ENCODE measurements at regions not wholly inside any gene's neighbourhood (a gene's known extent, or its start where the extent isn't known, plus 50 kb on each side); places are given as distances from the start of the nearest gene placed in this dataset.

DNA sequence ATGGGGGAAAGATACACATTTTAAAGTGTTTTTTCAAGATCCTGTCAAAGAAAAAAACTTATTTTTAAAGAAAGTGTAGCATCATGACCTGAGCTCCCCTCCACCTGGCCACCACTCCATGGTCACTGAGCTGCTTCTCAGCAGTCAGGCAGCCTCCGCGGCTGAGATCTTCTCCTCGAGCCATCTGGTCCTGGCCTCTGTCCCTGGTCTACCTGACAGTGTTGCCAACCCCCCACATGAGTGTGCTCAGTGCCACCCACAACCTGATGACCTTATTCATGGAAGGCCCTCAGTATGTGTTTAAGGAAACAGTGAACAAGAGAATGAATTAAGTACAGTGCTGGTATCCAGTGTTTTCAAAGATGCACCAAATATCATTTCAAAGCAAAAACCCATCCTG is 694.5 kb upstream of the NRP1 start:
- DNase-seq (ENCODE audit: low read depth, low spot score) = no peak
- H3K4me3 ChIP-seq (ENCODE audit: low read depth, low read length) = no peak overlapping the region
- in situ Hi-C loops (cut with HindIII; ENCODE audit: low sequenced_read_pairs) = no loop called here
- TF ChIP-seq, protein P1, sequence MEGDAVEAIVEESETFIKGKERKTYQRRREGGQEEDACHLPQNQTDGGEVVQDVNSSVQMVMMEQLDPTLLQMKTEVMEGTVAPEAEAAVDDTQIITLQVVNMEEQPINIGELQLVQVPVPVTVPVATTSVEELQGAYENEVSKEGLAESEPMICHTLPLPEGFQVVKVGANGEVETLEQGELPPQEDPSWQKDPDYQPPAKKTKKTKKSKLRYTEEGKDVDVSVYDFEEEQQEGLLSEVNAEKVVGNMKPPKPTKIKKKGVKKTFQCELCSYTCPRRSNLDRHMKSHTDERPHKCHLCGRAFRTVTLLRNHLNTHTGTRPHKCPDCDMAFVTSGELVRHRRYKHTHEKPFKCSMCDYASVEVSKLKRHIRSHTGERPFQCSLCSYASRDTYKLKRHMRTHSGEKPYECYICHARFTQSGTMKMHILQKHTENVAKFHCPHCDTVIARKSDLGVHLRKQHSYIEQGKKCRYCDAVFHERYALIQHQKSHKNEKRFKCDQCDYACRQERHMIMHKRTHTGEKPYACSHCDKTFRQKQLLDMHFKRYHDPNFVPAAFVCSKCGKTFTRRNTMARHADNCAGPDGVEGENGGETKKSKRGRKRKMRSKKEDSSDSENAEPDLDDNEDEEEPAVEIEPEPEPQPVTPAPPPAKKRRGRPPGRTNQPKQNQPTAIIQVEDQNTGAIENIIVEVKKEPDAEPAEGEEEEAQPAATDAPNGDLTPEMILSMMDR (IDR thresholded peaks at IDR 0.05; ENCODE audit: low read depth, low read length) = no peak

DNA sequence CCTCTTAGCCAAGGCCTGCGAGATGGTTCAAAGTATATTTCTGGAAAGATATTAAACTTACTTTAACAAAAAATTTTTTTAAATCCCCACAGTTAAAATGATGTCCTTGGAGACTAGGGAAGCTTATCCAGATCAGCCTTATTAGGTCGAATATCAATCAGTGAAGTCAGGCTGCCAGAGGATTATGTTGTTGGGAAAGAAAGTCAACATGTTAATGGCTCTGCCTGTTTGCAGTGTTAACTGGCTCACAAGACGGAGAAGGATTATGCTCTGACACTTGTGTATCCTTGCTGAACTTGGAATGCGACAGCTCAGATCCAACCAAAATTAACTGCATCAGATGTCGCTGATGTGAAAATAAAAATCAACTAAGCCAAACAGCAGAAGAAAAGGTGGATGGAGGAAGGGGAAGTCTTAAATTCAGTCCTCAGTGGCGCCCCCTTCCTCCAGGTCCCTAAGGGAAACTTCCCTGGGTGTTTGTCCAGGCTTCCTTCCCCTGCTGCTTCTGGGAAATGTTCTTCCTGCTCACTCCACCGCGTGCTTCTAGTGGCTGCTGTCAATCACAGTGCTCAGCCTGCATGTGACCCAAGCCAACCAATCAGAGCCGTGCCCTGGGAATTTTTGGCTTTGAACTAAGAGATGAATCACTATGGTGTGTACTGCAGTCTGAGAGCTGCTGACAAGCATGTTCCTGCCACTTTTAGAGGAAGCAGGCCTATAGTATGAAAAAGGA is 690.4 kb upstream of the NRP1 start:
- TF ChIP-seq, protein P1 (IDR thresholded peaks at IDR 0.05; ENCODE audit: low read depth, low read length) = peak; percentile 8
- H3K4me3 ChIP-seq (ENCODE audit: low read depth, low read length) = no peak overlapping the region
- no peak for DNase-seq (ENCODE audit: low read depth, low spot score)
- in situ Hi-C loops (cut with HindIII; ENCODE audit: low sequenced_read_pairs) = no loop called here

DNA sequence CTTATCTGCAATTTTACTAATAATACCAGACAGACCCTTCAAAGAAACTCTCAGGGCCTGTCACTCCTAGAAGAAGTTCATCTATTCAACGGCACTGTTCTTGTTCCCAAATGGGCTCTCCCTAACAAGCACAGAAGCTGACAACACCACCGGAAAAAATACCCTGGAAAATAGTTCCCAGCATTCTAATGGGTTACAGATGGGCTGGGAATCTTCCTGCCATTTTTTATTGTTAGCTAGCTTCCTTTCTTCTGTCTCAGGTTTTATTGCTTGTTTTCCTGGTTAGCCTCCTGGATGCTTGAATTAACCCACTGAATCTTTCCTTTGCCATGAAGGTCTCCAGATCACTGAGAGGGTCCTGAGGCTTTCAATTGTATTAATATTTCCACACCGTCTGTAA is 689.8 kb upstream of the NRP1 start:
- in situ Hi-C loops (cut with HindIII; ENCODE audit: low sequenced_read_pairs) = no loop called here
- H3K4me3 ChIP-seq (ENCODE audit: low read depth, low read length) = no peak overlapping the region
- DNase-seq (ENCODE audit: low read depth, low spot score) = no peak
- TF ChIP-seq, protein P1 (IDR thresholded peaks at IDR 0.05; ENCODE audit: low read depth, low read length) = no peak

DNA sequence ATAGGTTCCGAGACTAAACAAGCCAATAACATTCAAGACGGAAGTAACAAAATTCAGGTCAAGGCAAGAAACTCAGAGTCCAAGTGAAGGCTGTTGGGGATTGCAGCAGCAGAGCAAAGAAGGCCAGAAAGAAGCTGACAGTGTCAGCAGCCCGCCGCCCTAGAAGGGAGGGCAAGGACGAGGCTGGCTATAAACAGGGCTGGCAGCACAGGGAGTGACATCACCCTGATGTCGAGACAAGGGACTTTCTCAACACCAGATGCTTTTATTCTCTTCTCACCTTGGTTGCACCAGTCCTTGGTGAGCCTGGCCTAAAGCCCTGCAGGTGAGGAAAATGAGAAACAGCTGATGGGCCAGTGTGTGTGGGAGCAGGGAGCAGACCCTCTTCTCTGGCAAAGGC is 687.7 kb upstream of the NRP1 start:
- TF ChIP-seq, protein P1 (IDR thresholded peaks at IDR 0.05; ENCODE audit: low read depth, low read length) = no peak
- H3K4me3 ChIP-seq (ENCODE audit: low read depth, low read length) = no peak overlapping the region
- no peak for DNase-seq (ENCODE audit: low read depth, low spot score)
- in situ Hi-C loops (cut with HindIII; ENCODE audit: low sequenced_read_pairs) = no loop called here

DNA sequence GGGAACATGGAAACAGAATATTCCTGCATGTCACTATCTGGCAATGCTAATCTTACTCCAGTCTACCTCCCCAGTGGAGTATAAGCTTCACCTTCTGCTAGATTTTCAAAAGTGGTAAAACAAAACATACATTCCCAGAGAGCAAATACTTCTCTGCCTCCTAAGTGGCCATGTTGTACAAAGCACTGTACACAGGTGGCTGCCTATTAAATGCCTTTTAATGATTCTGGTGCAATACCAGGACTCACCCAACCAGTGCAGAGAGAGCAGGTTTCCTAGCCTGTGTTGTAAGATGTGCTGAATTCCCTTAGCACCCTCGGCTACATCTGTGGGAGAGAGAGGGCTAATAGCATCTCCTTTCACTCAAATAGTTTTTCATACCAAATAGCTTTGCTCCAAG is 684.3 kb upstream of the NRP1 start:
- H3K4me3 ChIP-seq (ENCODE audit: low read depth, low read length) = no peak overlapping the region
- TF ChIP-seq, protein P1 (IDR thresholded peaks at IDR 0.05; ENCODE audit: low read depth, low read length) = no peak
- DNase-seq (ENCODE audit: low read depth, low spot score) = no peak
- in situ Hi-C loops (cut with HindIII; ENCODE audit: low sequenced_read_pairs) = no loop called here

DNA sequence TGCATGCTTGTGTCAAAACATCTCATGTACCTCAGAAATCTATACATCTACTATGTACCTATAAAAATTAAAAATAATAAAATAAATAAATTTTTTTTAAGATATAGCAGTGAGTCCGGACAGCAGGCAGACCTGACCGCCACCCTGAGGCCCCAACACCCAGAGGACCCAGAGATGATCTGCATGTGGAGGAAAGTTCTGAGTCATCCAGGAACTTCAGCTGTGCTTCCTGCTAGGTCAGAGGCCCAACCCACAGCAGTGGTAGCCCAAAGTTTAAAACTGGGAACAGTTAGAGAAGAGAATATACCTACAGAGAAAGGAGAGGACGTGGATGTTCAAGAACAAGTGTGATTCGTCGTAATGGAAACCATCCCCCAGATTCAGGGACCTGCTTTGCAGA is 683.7 kb upstream of the NRP1 start:
- TF ChIP-seq, protein P1 (IDR thresholded peaks at IDR 0.05; ENCODE audit: low read depth, low read length) = no peak
- no peak for DNase-seq (ENCODE audit: low read depth, low spot score)
- no peak overlapping the region for H3K4me3 ChIP-seq (ENCODE audit: low read depth, low read length)
- in situ Hi-C loops (cut with HindIII; ENCODE audit: low sequenced_read_pairs) = no loop called here

All from astrocyte of the spinal cord (primary cell).